ENCODE measurements at regions not wholly inside any gene's neighbourhood (a gene's known extent, or its start where the extent isn't known, plus 50 kb on each side); places are given as distances from the start of the nearest gene placed in this dataset.

GRCh38 chr6:137736048-137736818, 130.8 kb upstream of the TNFAIP3 start:
- no peak overlapping the region for H3K27ac ChIP-seq
- no peak for TF ChIP-seq POLR2AphosphoS5 (IDR thresholded peaks at IDR 0.05; ENCODE audit: borderline replicate concordance, low read depth, low read length)
- no peak for TF ChIP-seq FOXP2 (optimal IDR thresholded peaks at IDR 0.05; ENCODE audit: control extremely low read depth, extremely low read length, insufficient read depth)
- no peak for TF ChIP-seq EZH2 (IDR thresholded peaks at IDR 0.05)
- H3K36me3 ChIP-seq (ENCODE audit: insufficient read depth, low read length), result no peaks in the 10 kb centered on the region
- no peaks in the 10 kb centered on the region for H3K9me3 ChIP-seq (ENCODE audit: low read depth, low read length)
- no peak for DNase-seq (ENCODE audit: low read depth, low spot score)
- H3K4me3 ChIP-seq, result no peak overlapping the region
- no peak overlapping the region for H3K9ac ChIP-seq (ENCODE audit: insufficient read length)

- Histone ChIP-seq H3K36me3 (ENCODE audit: insufficient read depth, low read length) (no peaks in the 10 kb centered on the region), H3K27ac (no peak overlapping the region), H3K9ac (ENCODE audit: insufficient read length) (no peak overlapping the region), H3K9me3 (ENCODE audit: low read depth, low read length) (no peaks in the 10 kb centered on the region), H3K4me3 (no peak overlapping the region)
- TF ChIP-seq EZH2 (IDR thresholded peaks at IDR 0.05), result no peak
- no peak for TF ChIP-seq FOXP2 (optimal IDR thresholded peaks at IDR 0.05; ENCODE audit: control extremely low read depth, extremely low read length, insufficient read depth)
- TF ChIP-seq POLR2AphosphoS5 (IDR thresholded peaks at IDR 0.05; ENCODE audit: borderline replicate concordance, low read depth, low read length), result no peak
- no peak for DNase-seq (ENCODE audit: low read depth, low spot score)
These were observed 130.1 kb upstream of the TNFAIP3 start for GRCh38 chr6:137736911-137737310.

GRCh38 chr6:137737836-137738596, 129.0 kb upstream of the TNFAIP3 start:
- Histone ChIP-seq H3K27ac (no peak overlapping the region), H3K9me3 (ENCODE audit: low read depth, low read length) (no peaks in the 10 kb centered on the region), H3K36me3 (ENCODE audit: insufficient read depth, low read length) (no peaks in the 10 kb centered on the region), H3K4me3 (no peak overlapping the region), H3K9ac (ENCODE audit: insufficient read length) (no peak overlapping the region)
- DNase-seq (ENCODE audit: low read depth, low spot score), result no peak
- no peak for TF ChIP-seq POLR2AphosphoS5 (IDR thresholded peaks at IDR 0.05; ENCODE audit: borderline replicate concordance, low read depth, low read length)
- TF ChIP-seq FOXP2 (optimal IDR thresholded peaks at IDR 0.05; ENCODE audit: control extremely low read depth, extremely low read length, insufficient read depth), result no peak
- TF ChIP-seq EZH2 (IDR thresholded peaks at IDR 0.05), result no peak

GRCh38 chr6:137738931-137739504, 128.0 kb upstream of the TNFAIP3 start:
- no peak for TF ChIP-seq EZH2 (IDR thresholded peaks at IDR 0.05)
- no peak for TF ChIP-seq FOXP2 (optimal IDR thresholded peaks at IDR 0.05; ENCODE audit: control extremely low read depth, extremely low read length, insufficient read depth)
- no peak for TF ChIP-seq POLR2AphosphoS5 (IDR thresholded peaks at IDR 0.05; ENCODE audit: borderline replicate concordance, low read depth, low read length)
- no peak for DNase-seq (ENCODE audit: low read depth, low spot score)
- H3K4me3 ChIP-seq, result no peak overlapping the region
- no peak overlapping the region for H3K27ac ChIP-seq
- H3K9me3 ChIP-seq (ENCODE audit: low read depth, low read length), result no peaks in the 10 kb centered on the region
- H3K36me3 ChIP-seq (ENCODE audit: insufficient read depth, low read length), result no peaks in the 10 kb centered on the region
- H3K9ac ChIP-seq (ENCODE audit: insufficient read length), result no peak overlapping the region

- no peak for DNase-seq (ENCODE audit: low read depth, low spot score)
- Histone ChIP-seq H3K9me3 (ENCODE audit: low read depth, low read length) (no peaks in the 10 kb centered on the region), H3K4me3 (no peak overlapping the region), H3K27ac (no peak overlapping the region), H3K9ac (ENCODE audit: insufficient read length) (no peak overlapping the region), H3K36me3 (ENCODE audit: insufficient read depth, low read length) (no peaks in the 10 kb centered on the region)
- no peak for TF ChIP-seq POLR2AphosphoS5 (IDR thresholded peaks at IDR 0.05; ENCODE audit: borderline replicate concordance, low read depth, low read length)
- TF ChIP-seq EZH2 (IDR thresholded peaks at IDR 0.05), result no peak
- no peak for TF ChIP-seq FOXP2 (optimal IDR thresholded peaks at IDR 0.05; ENCODE audit: control extremely low read depth, extremely low read length, insufficient read depth)
These were observed 127.5 kb upstream of the TNFAIP3 start for GRCh38 chr6:137739544-137739943.

GRCh38 chr6:137740091-137740755, 126.8 kb upstream of the TNFAIP3 start:
- TF ChIP-seq EZH2 (IDR thresholded peaks at IDR 0.05) (no peak), POLR2AphosphoS5 (IDR thresholded peaks at IDR 0.05; ENCODE audit: borderline replicate concordance, low read depth, low read length) (no peak), FOXP2 (optimal IDR thresholded peaks at IDR 0.05; ENCODE audit: control extremely low read depth, extremely low read length, insufficient read depth) (no peak)
- Histone ChIP-seq H3K9ac (ENCODE audit: insufficient read length) (no peak overlapping the region), H3K9me3 (ENCODE audit: low read depth, low read length) (no peaks in the 10 kb centered on the region), H3K4me3 (no peak overlapping the region), H3K36me3 (ENCODE audit: insufficient read depth, low read length) (no peaks in the 10 kb centered on the region), H3K27ac (no peak overlapping the region)
- DNase-seq (ENCODE audit: low read depth, low spot score), result no peak

GRCh38 chr6:137740967-137741761, 125.9 kb upstream of the TNFAIP3 start:
- H3K9ac ChIP-seq (ENCODE audit: insufficient read length), result no peak overlapping the region
- H3K36me3 ChIP-seq (ENCODE audit: insufficient read depth, low read length), result no peaks in the 10 kb centered on the region
- no peak for DNase-seq (ENCODE audit: low read depth, low spot score)
- no peak overlapping the region for H3K27ac ChIP-seq
- no peaks in the 10 kb centered on the region for H3K9me3 ChIP-seq (ENCODE audit: low read depth, low read length)
- H3K4me3 ChIP-seq, result no peak overlapping the region
- TF ChIP-seq FOXP2 (optimal IDR thresholded peaks at IDR 0.05; ENCODE audit: control extremely low read depth, extremely low read length, insufficient read depth) (no peak), EZH2 (IDR thresholded peaks at IDR 0.05) (no peak)
